ENCODE measurements at regions not wholly inside any gene's neighbourhood (a gene's known extent, or its start where the extent isn't known, plus 50 kb on each side); places are given as distances from the start of the nearest gene placed in this dataset.

DNA sequence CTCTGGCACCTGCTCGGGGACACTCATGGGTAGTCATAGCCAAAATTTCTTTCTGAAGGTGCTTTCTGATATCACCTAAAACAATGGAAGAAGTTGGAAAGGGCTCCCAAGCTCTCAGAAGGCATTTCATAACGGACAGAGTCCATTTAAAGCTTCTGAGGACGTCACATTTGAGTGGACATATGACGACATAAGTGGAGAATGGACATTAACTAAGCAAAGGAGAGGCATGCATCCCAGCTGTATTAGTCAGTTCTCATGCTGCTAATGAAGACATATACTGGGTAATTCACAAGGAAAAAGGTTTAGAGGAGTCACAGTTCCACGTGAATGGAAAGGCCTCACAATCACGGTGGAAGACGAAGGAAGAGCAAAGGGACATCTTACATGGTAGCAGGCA is 260.2 kb upstream of the DYNLRB2 start:
- no peak overlapping the region for H3K27ac ChIP-seq
- H3K27me3 ChIP-seq: no peaks in the 10 kb centered on the region
- H3K4me1 ChIP-seq: no peaks in the 10 kb centered on the region
- no peaks in the 10 kb centered on the region for H3K9me3 ChIP-seq (replicated peaks)
- DNase-seq: no peak
- H3K4me3 ChIP-seq: no peak overlapping the region
- no peaks in the 10 kb centered on the region for H3K36me3 ChIP-seq

DNA sequence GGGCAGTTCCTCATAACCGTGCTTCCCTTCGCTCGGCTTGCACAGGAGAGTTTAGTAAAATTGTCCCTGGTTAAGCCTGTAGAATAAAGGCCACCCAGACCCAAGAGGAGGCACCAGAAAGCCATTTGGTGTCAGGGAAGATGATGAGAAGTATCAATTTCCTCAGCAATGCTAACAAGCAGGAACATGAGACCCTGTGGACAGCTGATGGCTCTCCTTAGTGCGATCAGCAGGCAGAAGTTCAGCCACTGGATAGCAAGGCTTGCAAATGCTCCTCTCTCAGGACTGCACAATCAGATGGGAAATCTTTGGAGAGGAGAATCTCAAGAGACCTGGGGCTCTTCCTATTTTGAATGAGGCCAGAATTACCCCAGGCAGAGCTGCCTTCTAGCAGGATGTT is 261.1 kb upstream of the DYNLRB2 start:
- Histone ChIP-seq H3K4me3 (no peak overlapping the region), H3K27me3 (no peaks in the 10 kb centered on the region), H3K4me1 (no peaks in the 10 kb centered on the region), H3K36me3 (no peaks in the 10 kb centered on the region), H3K27ac (no peak overlapping the region), H3K9me3 (replicated peaks) (no peaks in the 10 kb centered on the region)
- no peak for DNase-seq

DNA sequence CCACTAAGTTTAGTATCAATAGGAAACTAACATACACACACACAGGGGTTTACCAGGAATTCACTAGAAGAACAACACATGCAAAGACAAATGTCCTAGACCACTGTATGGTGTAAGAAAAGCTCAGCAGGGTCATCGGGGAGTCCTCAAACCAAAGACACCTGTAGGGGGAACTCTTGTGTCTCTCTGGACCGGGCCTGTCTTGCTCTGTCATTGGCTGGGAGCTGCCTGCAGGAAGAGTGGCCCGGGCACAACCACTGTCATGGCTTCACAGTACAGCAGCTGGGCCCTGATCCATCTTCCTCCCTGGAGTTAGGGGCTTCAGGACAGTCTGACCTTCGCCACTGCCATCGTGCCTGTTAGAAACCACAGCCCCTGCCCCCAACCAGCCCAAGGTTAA is 263.6 kb upstream of the DYNLRB2 start:
- H3K27me3 ChIP-seq: no peaks in the 10 kb centered on the region
- DNase-seq: no peak
- no peaks in the 10 kb centered on the region for H3K9me3 ChIP-seq (replicated peaks)
- no peaks in the 10 kb centered on the region for H3K4me1 ChIP-seq
- H3K27ac ChIP-seq: no peak overlapping the region
- no peaks in the 10 kb centered on the region for H3K36me3 ChIP-seq
- no peak overlapping the region for H3K4me3 ChIP-seq

DNA sequence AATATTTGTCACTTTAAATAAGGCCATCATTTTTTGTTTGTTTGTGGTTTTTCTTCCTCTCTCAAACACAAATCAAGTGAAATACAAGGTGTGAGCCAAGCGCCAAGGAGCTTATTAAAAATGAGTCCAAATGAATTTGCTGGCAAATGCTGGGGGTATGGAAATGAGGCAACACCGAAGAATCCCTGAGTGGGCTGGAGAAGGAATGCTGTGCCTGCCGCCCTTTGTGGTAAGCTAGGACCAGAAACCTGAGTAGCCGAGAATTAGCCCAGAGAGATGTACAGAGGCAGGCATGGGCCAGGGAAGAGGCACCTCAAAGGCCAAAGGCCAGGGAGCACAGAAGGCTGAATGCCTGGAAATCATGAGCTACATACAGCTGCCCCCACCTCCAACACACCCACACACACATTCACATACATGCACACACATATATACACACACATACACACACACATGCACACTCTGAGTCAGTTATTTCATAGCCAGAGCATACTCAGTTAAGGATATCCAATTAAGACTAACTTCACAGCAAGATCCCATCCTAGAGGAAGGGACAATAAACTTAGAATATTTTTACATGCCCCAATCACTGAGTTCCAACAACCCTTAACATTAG is 266.1 kb upstream of the DYNLRB2 start:
- Histone ChIP-seq H3K27ac (no peak overlapping the region), H3K36me3 (no peaks in the 10 kb centered on the region), H3K4me1 (no peaks in the 10 kb centered on the region), H3K9me3 (replicated peaks) (no peaks in the 10 kb centered on the region), H3K27me3 (no peaks in the 10 kb centered on the region), H3K4me3 (no peak overlapping the region)
- DNase-seq: peak in 1 of 2 experiments; percentile 7

DNA sequence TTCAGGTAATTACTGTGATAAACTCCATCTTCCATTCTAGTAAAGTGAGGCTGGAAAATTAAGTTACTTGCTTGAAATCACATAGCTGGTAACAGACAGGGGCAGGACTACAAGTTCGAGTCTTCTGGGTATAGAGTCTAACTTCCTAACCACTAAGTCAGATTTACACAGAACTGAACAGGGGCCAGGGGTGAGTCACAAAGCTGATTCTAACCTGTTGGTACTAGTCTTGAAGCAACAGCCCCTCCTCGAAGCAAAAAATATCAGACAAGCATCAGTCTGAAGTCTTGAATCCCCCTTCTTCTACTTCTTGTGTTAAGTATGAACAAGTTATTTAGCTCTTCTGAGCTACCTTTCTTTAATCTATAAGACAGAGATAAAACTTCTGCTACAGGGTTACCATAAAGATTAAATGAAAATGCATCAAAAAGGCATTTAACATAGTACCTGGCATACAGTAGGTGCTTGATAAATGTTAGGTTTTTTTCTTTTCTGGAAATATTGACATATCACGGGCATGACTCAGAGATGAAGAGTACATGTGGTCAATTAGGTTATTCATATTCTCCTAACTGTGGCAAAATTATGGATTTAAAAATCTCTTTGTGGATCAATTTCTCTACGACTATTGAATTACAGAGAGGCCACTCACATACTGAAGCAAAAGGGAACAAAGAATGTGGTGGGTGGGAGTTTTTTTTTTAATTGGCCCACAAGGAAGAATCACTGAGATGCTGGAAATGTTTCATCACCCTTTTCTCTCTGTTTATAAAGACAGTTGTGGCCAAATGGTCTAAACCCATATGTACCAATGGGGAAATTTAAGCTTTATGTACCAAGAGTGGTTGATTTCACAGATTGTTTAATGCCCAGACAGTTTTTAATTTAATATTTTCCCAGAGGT is 266.9 kb upstream of the DYNLRB2 start:
- Histone ChIP-seq H3K36me3 (no peaks in the 10 kb centered on the region), H3K9me3 (replicated peaks) (no peaks in the 10 kb centered on the region), H3K4me1 (no peaks in the 10 kb centered on the region), H3K4me3 (no peak overlapping the region), H3K27ac (no peak overlapping the region), H3K27me3 (no peaks in the 10 kb centered on the region)
- no peak for DNase-seq

DNA sequence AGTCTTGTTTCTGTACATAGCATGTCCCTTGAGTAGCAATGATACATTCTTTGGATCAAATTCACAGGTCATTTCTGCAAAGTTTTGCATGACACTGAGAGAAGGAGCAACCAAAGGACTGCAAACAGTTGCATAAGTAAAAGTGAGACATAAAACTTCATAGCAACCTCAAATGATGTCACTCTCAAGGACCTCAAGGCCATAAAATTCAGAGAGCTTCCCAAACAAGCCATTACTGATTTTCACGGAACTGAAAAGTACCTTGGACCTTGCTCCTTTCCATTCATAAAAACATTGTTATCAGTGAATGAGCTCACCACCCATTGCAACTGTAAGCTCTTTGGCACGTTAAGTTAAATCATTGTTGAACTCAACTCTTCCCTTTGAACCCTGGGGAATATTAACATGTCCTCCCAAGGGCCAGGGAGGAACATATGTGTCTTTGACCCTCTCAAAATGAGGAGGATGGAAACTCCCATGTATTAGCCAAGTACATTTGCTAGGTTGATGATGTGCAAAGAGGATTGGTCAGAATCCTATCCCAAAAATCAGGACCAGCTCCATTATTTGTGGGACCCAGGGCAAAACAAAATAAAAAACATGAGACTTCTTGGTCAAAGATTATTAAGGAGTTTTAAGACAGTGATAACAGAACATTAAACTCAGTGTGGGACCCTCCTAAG is 275.0 kb upstream of the DYNLRB2 start:
- Histone ChIP-seq H3K4me3 (no peak overlapping the region), H3K36me3 (no peaks in the 10 kb centered on the region), H3K27me3 (no peaks in the 10 kb centered on the region), H3K27ac (no peak overlapping the region), H3K9me3 (replicated peaks) (no peaks in the 10 kb centered on the region), H3K4me1 (no peaks in the 10 kb centered on the region)
- DNase-seq: no peak

DNA sequence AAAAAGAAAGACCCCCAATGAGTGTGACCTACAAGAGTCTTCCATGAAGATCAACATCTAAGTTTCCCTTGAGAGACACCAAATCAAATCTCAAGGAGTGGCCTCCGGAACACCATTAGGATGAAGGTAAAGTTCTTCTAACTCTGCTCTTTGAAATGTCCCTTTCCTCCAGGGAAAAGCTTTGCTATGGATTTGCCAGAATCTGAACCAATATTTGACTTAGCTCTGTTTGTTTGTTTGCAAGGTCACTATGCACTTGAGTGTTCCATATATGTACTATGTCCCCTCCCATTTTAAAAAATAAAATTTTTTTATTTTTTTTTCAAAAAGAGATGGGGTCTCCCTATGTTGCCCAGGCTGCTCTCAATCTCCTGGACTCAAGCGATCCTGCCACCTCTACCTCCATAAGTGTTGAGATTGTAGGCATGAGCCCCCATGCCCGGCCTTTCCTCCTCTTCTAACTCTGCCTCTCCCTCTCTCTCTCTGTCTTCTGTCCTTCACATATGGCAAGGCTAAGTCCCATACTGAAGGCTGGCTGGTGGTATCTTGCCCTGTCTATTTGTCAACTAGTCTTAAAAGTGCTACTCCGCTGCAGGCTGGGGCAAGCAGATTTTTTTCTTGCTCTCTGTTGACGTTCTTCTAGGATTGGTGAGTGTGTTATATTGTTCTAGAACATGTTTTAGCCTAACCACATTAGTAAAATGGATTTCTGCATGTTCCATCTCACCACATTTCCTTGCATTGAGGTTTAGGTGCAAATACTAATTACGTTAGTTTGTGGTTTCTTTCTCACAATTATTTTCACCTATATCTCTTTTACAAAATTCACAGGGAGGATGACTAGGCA is 276.7 kb upstream of the DYNLRB2 start:
- H3K27ac ChIP-seq: no peak overlapping the region

DNA sequence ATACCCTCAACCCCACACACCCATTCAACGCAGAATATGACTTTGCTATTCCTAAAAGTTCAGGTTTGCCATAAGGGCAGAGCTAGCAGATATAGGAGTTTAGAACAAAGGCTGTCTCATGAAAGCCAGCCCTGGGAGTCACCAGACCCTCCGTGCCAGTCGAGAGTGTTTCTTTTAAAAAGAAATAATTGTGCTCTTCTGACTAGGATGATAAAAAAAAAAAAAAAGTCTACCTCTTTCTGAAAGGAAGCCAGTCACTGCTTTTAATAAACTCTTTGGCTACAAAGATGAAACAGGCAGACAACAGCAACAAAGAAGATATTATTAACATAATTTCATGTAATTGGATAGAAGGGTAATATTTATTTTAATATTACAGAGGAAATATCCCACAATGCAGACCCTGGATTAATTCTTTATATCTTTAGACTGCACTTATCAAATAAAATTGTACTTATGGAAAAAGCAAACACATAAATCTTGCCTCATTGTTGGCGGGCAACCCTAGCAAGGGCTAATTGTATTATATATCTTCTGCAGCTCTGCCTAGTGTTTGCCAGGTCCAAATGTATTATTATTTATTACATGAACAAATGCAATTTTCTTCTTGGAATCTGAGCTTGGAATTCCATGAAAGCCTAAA is 277.5 kb upstream of the DYNLRB2 start:
- no peaks in the 10 kb centered on the region for H3K36me3 ChIP-seq
- H3K27me3 ChIP-seq: no peaks in the 10 kb centered on the region
- H3K4me3 ChIP-seq: no peak overlapping the region
- H3K4me1 ChIP-seq: no peaks in the 10 kb centered on the region
- no peak for DNase-seq
- H3K9me3 ChIP-seq (replicated peaks): no peaks in the 10 kb centered on the region
- no peak overlapping the region for H3K27ac ChIP-seq

More for the DNA sequence above, 276.7 kb upstream of the DYNLRB2 start:
- H3K36me3 ChIP-seq: no peaks in the 10 kb centered on the region
- DNase-seq: no peak
- H3K27me3 ChIP-seq: no peaks in the 10 kb centered on the region
- H3K9me3 ChIP-seq (replicated peaks): no peaks in the 10 kb centered on the region
- no peaks in the 10 kb centered on the region for H3K4me1 ChIP-seq
- no peak overlapping the region for H3K4me3 ChIP-seq

DNA sequence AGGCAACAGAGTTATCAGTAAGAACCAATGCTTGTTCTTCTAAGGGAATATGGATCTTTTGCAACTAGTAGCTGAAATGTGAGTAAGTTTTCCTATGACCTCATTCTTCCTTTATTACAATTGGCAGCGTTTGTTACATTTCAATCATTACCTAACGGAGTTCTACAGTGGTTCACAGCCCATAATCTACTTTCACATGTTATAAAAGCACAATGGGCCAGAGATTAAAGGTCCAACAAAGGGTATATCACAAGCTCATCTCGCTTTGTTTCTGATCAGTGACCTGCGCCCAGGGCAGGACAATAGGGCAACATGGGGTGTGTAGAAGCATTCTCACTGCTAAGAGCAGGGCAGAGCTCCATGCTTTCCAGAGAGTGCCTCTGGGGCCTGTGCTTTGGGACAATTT is 279.9 kb upstream of the DYNLRB2 start:
- DNase-seq: no peak
- no peaks in the 10 kb centered on the region for H3K36me3 ChIP-seq
- no peaks in the 10 kb centered on the region for H3K27me3 ChIP-seq
- H3K27ac ChIP-seq: no peak overlapping the region
- H3K4me1 ChIP-seq: no peaks in the 10 kb centered on the region
- no peaks in the 10 kb centered on the region for H3K9me3 ChIP-seq (replicated peaks)
- H3K4me3 ChIP-seq: no peak overlapping the region

DNA sequence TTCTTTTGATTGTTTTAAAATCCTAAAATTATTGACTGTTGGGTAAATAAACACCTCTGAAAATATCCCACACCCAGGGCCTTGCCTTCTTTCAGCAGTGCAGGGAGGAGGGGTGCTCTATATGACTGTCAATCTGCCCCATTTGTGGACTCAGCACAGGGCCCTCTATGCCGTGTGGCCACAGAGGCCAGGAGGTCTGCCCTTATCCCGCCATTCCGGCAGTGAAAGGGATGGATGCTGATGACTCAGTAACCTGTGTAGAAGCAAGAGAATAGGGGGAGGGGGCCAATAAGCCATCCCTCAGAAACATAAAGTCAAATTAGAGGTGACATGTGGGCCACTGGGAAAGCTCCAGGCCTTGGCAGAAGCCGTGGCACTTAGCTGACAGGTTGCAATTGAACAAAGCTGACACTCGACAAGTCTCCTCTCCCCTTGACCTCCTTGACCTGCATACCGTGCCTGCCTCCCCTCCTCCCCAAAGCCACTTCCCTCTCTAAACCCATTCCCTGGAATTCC is 281.4 kb upstream of the DYNLRB2 start:
- H3K27me3 ChIP-seq: no peaks in the 10 kb centered on the region
- H3K4me3 ChIP-seq: no peak overlapping the region
- H3K9me3 ChIP-seq (replicated peaks): no peaks in the 10 kb centered on the region
- no peak for DNase-seq
- no peak overlapping the region for H3K27ac ChIP-seq
- no peaks in the 10 kb centered on the region for H3K4me1 ChIP-seq
- no peaks in the 10 kb centered on the region for H3K36me3 ChIP-seq

DNA sequence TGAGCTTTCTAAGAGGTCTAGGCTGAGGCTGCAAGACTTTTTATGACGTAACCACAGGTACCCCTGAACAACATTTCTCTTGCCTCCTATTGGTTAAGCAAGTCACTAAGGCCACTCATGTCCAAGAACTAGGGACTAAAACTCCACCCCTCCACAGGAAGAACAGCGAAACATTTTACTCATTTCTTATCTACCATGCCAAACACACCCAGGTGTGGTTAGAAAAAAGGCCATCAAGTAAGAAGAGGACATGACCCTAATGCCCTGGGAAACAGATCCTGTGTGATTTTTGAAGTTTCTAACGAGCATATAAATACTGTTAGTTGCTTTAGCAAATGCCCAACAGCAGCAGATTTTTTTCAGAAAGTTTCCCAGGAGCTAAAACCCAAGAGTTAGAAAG is 282.4 kb upstream of the DYNLRB2 start:
- Histone ChIP-seq H3K4me3 (no peak overlapping the region), H3K27me3 (no peaks in the 10 kb centered on the region), H3K9me3 (replicated peaks) (no peaks in the 10 kb centered on the region), H3K27ac (no peak overlapping the region), H3K4me1 (no peaks in the 10 kb centered on the region), H3K36me3 (no peaks in the 10 kb centered on the region)
- no peak for DNase-seq

DNA sequence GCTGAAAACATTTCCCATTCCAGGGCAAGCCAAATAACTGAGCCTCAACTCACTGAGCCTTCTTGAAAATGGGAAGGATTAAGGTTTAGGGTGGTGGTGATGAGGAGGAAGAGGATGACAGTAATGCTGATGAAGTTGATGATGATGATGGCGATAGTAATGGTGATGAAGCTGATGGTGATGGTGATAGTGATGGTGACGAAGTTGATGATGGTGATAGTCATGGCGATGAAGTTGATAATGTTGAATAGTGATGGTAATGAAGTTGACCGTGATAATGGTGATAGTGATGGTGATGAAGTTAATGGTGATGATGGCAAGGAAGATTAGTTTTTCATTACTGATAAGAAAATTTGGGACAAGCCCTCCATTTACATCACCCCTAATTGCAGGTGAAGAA is 285.8 kb upstream of the DYNLRB2 start:
- Histone ChIP-seq H3K4me1 (no peaks in the 10 kb centered on the region), H3K9me3 (replicated peaks) (no peaks in the 10 kb centered on the region), H3K27me3 (no peaks in the 10 kb centered on the region), H3K36me3 (no peaks in the 10 kb centered on the region), H3K4me3 (no peak overlapping the region), H3K27ac (no peak overlapping the region)
- DNase-seq: no peak

DNA sequence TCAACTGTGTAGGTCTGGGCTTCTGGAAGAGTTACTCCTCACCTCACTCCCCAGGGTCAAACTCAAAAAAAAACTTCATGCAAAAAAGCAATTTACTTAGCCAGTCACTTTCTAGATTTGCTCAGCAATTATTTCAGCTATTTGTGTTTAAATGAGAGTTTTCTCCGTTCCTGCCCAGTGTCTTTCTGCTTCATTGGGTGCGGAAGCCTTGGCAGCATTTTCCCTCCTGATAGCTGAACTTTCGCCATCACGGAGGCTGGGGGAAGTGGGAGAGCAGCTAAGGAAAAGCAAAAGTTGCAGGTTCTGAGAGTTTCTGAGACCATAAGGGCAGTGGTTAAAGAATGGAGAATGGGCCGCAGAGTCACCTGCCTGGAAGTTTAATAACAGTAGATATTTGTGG is 287.1 kb upstream of the DYNLRB2 start:
- DNase-seq: no peak
- H3K4me3 ChIP-seq: no peak overlapping the region
- no peaks in the 10 kb centered on the region for H3K36me3 ChIP-seq
- H3K9me3 ChIP-seq (replicated peaks): no peaks in the 10 kb centered on the region
- no peak overlapping the region for H3K27ac ChIP-seq
- H3K4me1 ChIP-seq: no peaks in the 10 kb centered on the region
- H3K27me3 ChIP-seq: no peaks in the 10 kb centered on the region

DNA sequence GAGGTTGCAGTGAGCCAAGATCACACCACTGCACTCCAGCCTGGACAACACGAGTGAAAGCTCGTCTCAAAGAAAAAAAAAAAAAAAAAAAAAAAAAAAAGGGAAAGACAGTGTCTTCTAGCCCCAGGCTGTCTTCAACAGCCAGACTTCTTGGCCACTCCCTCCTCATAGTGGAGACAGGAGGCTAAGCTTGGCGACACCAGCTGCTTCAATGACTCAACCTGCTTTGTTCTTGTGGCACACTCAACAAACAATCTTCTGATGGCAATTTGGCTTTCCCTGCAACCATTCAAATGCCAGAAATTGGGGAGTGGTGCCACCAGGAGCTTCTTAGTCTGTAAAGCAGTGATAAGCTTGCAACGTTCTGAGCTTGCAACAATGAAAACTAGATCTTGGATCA is 290.4 kb upstream of the DYNLRB2 start:
- DNase-seq: peak in 1 of 2 experiments; percentile 2

More for the DNA sequence above, 290.4 kb upstream of the DYNLRB2 start:
- no peak overlapping the region for H3K27ac ChIP-seq
- no peaks in the 10 kb centered on the region for H3K36me3 ChIP-seq
- H3K9me3 ChIP-seq (replicated peaks): no peaks in the 10 kb centered on the region
- H3K4me1 ChIP-seq: no peaks in the 10 kb centered on the region
- no peak overlapping the region for H3K4me3 ChIP-seq
- no peaks in the 10 kb centered on the region for H3K27me3 ChIP-seq

Measured in SJCRH30 (cell line).